Spleen (tissue), 11 donors: ENCODE measurements at regions not wholly inside any gene's neighbourhood (a gene's known extent, or its start where the extent isn't known, plus 50 kb on each side); places are given as distances from the start of the nearest gene placed in this dataset.

Source experiments
- DNase-seq: peaks from one replicate; pipeline ENCODE4 v3.0.0-alpha.2; 2020
- H3K27ac ChIP-seq, 8 donors: fragments of 200-600 bp; sonication (generic) in 7 of 8; 1 replicate in 4 of 8; 2 replicates in 4 of 8; pipeline versions ENCODE4 v1.5.0 to v1.8.0; 2016 to 2021; ENCODE audit warnings: inconsistent platforms in 4 of 8, mild to moderate bottlenecking in 4 of 8, moderate library complexity in 1 of 8
- H3K27me3 ChIP-seq, 7 donors: fragments of 200-600 bp; sonication (generic) in 6 of 7; replicated peaks in 1 of 7; 1 replicate in 4 of 7; 2 replicates in 3 of 7; pipeline versions ENCODE4 v1.5.0 to v1.8.0; 2016 to 2021; ENCODE audit warnings: inconsistent platforms in 3 of 7, mild to moderate bottlenecking in 1 of 7
- H3K36me3 ChIP-seq, 6 donors: fragments of 200-600 bp; sonication (generic) in 5 of 6; 1 replicate in 4 of 6; 2 replicates in 2 of 6; pipeline versions ENCODE4 v1.5.0 to v1.8.0; 2016 to 2021; ENCODE audit warnings: inconsistent platforms in 2 of 6
- H3K4me1 ChIP-seq, 6 donors: fragments of 200-600 bp; sonication (generic) in 5 of 6; 1 replicate in 3 of 6; 2 replicates in 3 of 6; pipeline versions ENCODE4 v1.5.0 to v1.8.0; 2016 to 2021; ENCODE audit warnings: inconsistent platforms in 3 of 6
- H3K4me3 ChIP-seq, 8 donors: fragments of 200-600 bp; sonication (generic) in 7 of 8; 1 replicate in 4 of 8; 2 replicates in 4 of 8; pipeline versions ENCODE4 v1.5.0 to v1.8.0; 2016 to 2021; ENCODE audit warnings: inconsistent platforms in 4 of 8, mild to moderate bottlenecking in 4 of 8, moderate library complexity in 2 of 8
- H3K9me3 ChIP-seq, 8 donors: fragments of 200-600 bp; sonication (generic) in 7 of 8; 1 replicate in 4 of 8; 2 replicates in 4 of 8; pipeline versions ENCODE4 v1.5.0 to v1.8.0; 2016 to 2021; ENCODE audit warnings: inconsistent platforms in 4 of 8
- POLR2A ChIP-seq, 3 donors: fragments of 450-650 bp; IDR thresholded peaks; one replicate each; pipeline ENCODE4 v1.5.1; 2017; ENCODE audit warnings: antibody characterized with exemption in 3 of 3, mild to moderate bottlenecking in 1 of 3
- POLR2AphosphoS5 ChIP-seq, 3 donors: sonication (generic); formaldehyde crosslinking; IDR thresholded peaks; one replicate each; pipeline ENCODE4 v1.5.1; 2017; ENCODE audit warnings: antibody characterized with exemption in 3 of 3
- WGBS, 5 donors: extraction: QIAGEN DNeasy Blood & Tissue Kit in 3 of 5; methylation state at CpG; one replicate each; pipeline versions ENCODE4 v1.1.5 to v1.1.7; 2013 to 2018; 5-methylcytosine and 5-hydroxymethylcytosine counted together
- intact Hi-C: fragments of 100-400 bp; cut with DNase I; formaldehyde crosslinking; loops from one replicate; pipeline ENCODE4 v1.15.0; 2023; ENCODE audit warnings: low total_unique reads
- TF ChIP-seq, protein P1 (sequence below), 11 experiments: fragments of 200-600 bp in 7 of 11; fragments of 450-650 bp in 4 of 11; sonication (generic) in 4 of 11; IDR thresholded peaks in 8 of 11; conservative IDR thresholded peaks in 3 of 11; 1 replicate in 7 of 11; 2 replicates in 4 of 11; pipeline versions ENCODE4 v1.4.0 to v1.8.0; 2016 to 2021; ENCODE audit warnings: antibody characterized with exemption in 11 of 11, inconsistent platforms in 4 of 11, mild to moderate bottlenecking in 1 of 11
- donor health status: healthy with polysubstance abuse.
- donor health status: DM: no; HTN: no; CAD: no; lungs with moderate emphysema.
- donor health status: DM: no; HTN: no; CAD: no.
- donor health status: Bipolar disorder and iron deficiency.
- donor health status: healthy.
- donor health status: DM: no; HTN: no; CAD: no.
- donor health status: DM: yes; HTN: yes; CAD: no.

DNA sequence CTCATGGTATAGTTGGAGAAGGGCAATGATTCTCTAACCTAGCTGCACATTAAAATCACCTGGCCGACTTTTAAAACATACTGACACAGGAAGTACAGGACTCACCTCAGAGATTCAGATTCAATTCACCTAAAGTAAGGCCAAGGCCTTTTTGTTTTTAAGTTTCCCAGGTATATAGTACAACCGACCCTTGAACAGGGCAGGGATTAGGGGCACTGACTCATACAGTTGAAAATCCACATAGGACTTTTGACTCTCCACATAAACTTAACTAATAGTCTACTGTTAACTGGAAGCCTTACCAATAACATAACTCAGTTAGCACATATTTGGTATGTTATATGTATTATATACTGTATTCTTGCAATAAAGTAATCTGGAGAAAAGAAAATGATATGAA is 129.5 kb upstream of the ABI3BP start:
- no peaks in the 10 kb centered on the region for H3K36me3 ChIP-seq
- H3K4me3 ChIP-seq = no peak overlapping the region
- peaks cover 0 to 3% (median 0%) of the 10 kb centered on the region in 8 donors for H3K9me3 ChIP-seq
- no peaks in the 10 kb centered on the region for H3K4me1 ChIP-seq
- H3K27me3 ChIP-seq = peaks cover 0 to 10% (median 0%) of the 10 kb centered on the region in 7 donors
- no peak for DNase-seq
- no peak overlapping the region for H3K27ac ChIP-seq
- intact Hi-C loops = no loop called here
- WGBS, 5 donors = 78 to 89% (median 81%) methylated on average over 2 of the region's 2 CpGs
- TF ChIP-seq, protein P1, sequence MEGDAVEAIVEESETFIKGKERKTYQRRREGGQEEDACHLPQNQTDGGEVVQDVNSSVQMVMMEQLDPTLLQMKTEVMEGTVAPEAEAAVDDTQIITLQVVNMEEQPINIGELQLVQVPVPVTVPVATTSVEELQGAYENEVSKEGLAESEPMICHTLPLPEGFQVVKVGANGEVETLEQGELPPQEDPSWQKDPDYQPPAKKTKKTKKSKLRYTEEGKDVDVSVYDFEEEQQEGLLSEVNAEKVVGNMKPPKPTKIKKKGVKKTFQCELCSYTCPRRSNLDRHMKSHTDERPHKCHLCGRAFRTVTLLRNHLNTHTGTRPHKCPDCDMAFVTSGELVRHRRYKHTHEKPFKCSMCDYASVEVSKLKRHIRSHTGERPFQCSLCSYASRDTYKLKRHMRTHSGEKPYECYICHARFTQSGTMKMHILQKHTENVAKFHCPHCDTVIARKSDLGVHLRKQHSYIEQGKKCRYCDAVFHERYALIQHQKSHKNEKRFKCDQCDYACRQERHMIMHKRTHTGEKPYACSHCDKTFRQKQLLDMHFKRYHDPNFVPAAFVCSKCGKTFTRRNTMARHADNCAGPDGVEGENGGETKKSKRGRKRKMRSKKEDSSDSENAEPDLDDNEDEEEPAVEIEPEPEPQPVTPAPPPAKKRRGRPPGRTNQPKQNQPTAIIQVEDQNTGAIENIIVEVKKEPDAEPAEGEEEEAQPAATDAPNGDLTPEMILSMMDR (IDR thresholded peaks at IDR 0.05 in 8 of 11, conservative IDR thresholded peaks at IDR 0.05 in 3 of 11) = no peak
- TF ChIP-seq POLR2A (IDR thresholded peaks at IDR 0.05) = no peak
- TF ChIP-seq POLR2AphosphoS5 (IDR thresholded peaks at IDR 0.05) = no peak

DNA sequence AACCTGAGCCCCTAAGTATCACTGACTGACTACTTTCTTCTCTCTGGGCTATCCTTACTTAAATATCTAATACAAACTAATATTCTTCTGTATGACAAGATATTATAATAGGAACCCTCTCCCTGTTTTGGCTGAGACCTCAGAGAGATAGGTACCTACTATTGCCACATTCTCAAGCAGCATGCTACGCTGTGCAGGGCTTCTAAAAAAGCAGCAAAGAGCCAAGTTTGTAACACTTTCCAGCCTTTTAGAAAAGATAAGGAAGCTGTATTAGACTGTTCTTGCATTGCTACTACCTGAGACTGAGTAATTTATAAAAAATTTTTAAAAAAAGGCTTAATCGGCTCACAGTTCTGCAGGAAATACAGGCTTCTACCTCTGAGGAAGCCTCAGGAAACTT is 126.8 kb upstream of the ABI3BP start:
- intact Hi-C loops = no loop called here
- Histone ChIP-seq H3K9me3 (peaks cover 0 to 3% (median 0%) of the 10 kb centered on the region in 8 donors), H3K36me3 (no peaks in the 10 kb centered on the region), H3K4me3 (no peak overlapping the region), H3K27me3 (peaks cover 0 to 6% (median 0%) of the 10 kb centered on the region in 7 donors), H3K27ac (no peak overlapping the region), H3K4me1 (no peaks in the 10 kb centered on the region)
- WGBS, 5 donors = 74 to 89% (median 86%) methylated on average over 2 of the region's 2 CpGs
- no peak for DNase-seq
- TF ChIP-seq, protein P1 (IDR thresholded peaks at IDR 0.05 in 8 of 11, conservative IDR thresholded peaks at IDR 0.05 in 3 of 11) = no peak
- TF ChIP-seq POLR2A (IDR thresholded peaks at IDR 0.05) (no peak), POLR2AphosphoS5 (IDR thresholded peaks at IDR 0.05) (no peak)

DNA sequence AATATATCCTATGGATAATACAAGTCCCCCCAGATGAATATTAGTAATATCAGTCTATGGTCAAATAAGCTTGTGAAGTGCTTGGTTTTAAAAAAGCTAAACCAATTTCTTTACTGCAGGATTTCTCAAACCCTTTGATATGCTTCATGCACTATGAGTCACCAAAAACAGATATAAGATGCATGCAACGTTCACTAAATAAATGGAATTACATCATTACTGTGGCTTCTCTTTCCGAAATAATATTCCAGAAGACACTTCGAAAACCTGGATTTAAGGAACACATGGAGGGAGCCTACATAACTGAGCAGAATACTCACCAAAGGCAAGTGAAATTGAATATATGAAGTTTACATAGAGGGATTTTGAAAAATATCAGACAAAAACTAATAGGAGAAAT is 126.3 kb upstream of the ABI3BP start:
- Histone ChIP-seq H3K4me3 (no peak overlapping the region), H3K4me1 (no peaks in the 10 kb centered on the region), H3K27ac (no peak overlapping the region), H3K36me3 (no peaks in the 10 kb centered on the region), H3K9me3 (peaks cover 0 to 3% (median 0%) of the 10 kb centered on the region in 8 donors), H3K27me3 (peaks cover 0 to under 1% (median 0%) of the 10 kb centered on the region in 7 donors)
- intact Hi-C loops = no loop called here
- no peak for DNase-seq
- 71 to 87% (median 77%) methylated on average over 3 of the region's 3 CpGs for WGBS, 5 donors
- TF ChIP-seq POLR2A (IDR thresholded peaks at IDR 0.05) (no peak), POLR2AphosphoS5 (IDR thresholded peaks at IDR 0.05) (no peak)
- TF ChIP-seq, protein P1 (IDR thresholded peaks at IDR 0.05 in 8 of 11, conservative IDR thresholded peaks at IDR 0.05 in 3 of 11) = no peak

DNA sequence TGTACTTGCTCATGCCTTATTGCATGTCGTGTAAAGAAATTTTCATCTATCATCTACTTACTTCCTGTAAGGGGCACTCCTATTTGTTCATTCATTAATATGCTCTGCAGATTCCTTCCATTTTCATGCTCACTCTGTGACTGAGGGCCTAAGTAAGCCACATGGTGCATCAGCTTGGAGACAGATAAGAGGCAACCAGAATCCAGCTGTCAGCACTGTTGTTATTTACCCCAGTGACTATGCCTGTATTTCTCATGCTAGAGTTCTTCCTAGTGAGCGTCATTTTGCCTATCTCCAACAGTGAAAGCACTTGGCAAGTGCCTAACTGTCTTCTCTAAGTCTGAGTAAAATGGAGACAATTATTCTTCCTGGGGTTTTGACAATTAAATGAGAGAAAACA is 124.8 kb upstream of the ABI3BP start:
- intact Hi-C loops = no loop called here
- no peaks in the 10 kb centered on the region for H3K36me3 ChIP-seq
- H3K4me1 ChIP-seq = no peaks in the 10 kb centered on the region
- 69 to 85% (median 73%) methylated on average over 2 of the region's 2 CpGs for WGBS, 5 donors
- no peaks in the 10 kb centered on the region for H3K27me3 ChIP-seq
- no peak for DNase-seq
- TF ChIP-seq, protein P1 (IDR thresholded peaks at IDR 0.05 in 8 of 11, conservative IDR thresholded peaks at IDR 0.05 in 3 of 11) = no peak
- TF ChIP-seq POLR2A (IDR thresholded peaks at IDR 0.05) (no peak), POLR2AphosphoS5 (IDR thresholded peaks at IDR 0.05) (no peak)
- no peak overlapping the region for H3K27ac ChIP-seq
- H3K9me3 ChIP-seq = peaks cover 0 to 3% (median 0%) of the 10 kb centered on the region in 8 donors
- H3K4me3 ChIP-seq = no peak overlapping the region
